GM19099 (cell line): ENCODE measurements at regions not wholly inside any gene's neighbourhood (a gene's known extent, or its start where the extent isn't known, plus 50 kb on each side); places are given as distances from the start of the nearest gene placed in this dataset.

Experiments used
- POLR2A ChIP-seq: IDR thresholded peaks from 3 replicates; pipeline ENCODE4 v1.6.1; 2011; ENCODE audit warnings: low read depth; ENCODE audit not compliant: insufficient read length; ENCODE audit errors: extremely low read depth

- no peak for TF ChIP-seq POLR2A
Observed at GRCh38 chrX:45956191-45956870, 588.9 kb downstream of the ZNF674 start.

- TF ChIP-seq POLR2A = no peak
Observed at GRCh38 chrX:45955661-45956060, 589.6 kb downstream of the ZNF674 start.

- no peak for TF ChIP-seq POLR2A
Observed at GRCh38 chrX:45954026-45954425, 591.2 kb downstream of the ZNF674 start.

GRCh38 chrX:45952030-45952429 lies 593.2 kb downstream of the ZNF674 start:
- TF ChIP-seq POLR2A = no peak

GRCh38 chrX:45935408-45935807 lies 609.8 kb downstream of the ZNF674 start:
- no peak for TF ChIP-seq POLR2A

- no peak for TF ChIP-seq POLR2A
Observed at GRCh38 chrX:45912316-45912715, 632.9 kb downstream of the ZNF674 start.

GRCh38 chrX:45907786-45908185 lies 637.4 kb downstream of the ZNF674 start:
- no peak for TF ChIP-seq POLR2A

- TF ChIP-seq POLR2A = no peak
Observed at GRCh38 chrX:45903781-45904201, 641.4 kb downstream of the ZNF674 start.

- TF ChIP-seq POLR2A = no peak
Observed at GRCh38 chrX:45900766-45901615, 644.2 kb downstream of the ZNF674 start.

- TF ChIP-seq POLR2A = no peak
Observed at GRCh38 chrX:45894864-45895645, 650.2 kb downstream of the ZNF674 start.

GRCh38 chrX:45889471-45889870 lies 655.8 kb downstream of the ZNF674 start:
- no peak for TF ChIP-seq POLR2A

- no peak for TF ChIP-seq POLR2A
Observed at GRCh38 chrX:45888518-45888917, 656.7 kb downstream of the ZNF674 start.

GRCh38 chrX:45885931-45886330 lies 659.3 kb downstream of the ZNF674 start:
- no peak for TF ChIP-seq POLR2A

GRCh38 chrX:45879512-45879911 lies 665.7 kb downstream of the ZNF674 start:
- no peak for TF ChIP-seq POLR2A

GRCh38 chrX:45876206-45876605 lies 669.0 kb downstream of the ZNF674 start:
- TF ChIP-seq POLR2A = no peak
